ENCODE measurements at regions not wholly inside any gene's neighbourhood (a gene's known extent, or its start where the extent isn't known, plus 50 kb on each side); places are given as distances from the start of the nearest gene placed in this dataset.

- no peak for DNase-seq (ENCODE audit: low read depth in 3 of 3, low spot score in 2 of 3)
Measured at GRCh38 chr2:121038431-121038830, 246.6 kb downstream of the TFCP2L1 start.

- no peak for DNase-seq (ENCODE audit: low read depth in 3 of 3, low spot score in 2 of 3)
Measured at GRCh38 chr2:121038891-121039616, 245.9 kb downstream of the TFCP2L1 start.

- no peak for DNase-seq (ENCODE audit: low read depth in 3 of 3, low spot score in 2 of 3)
Measured at GRCh38 chr2:121039679-121040078, 245.3 kb downstream of the TFCP2L1 start.

GRCh38 chr2:121041516-121041915 is 243.5 kb downstream of the TFCP2L1 start:
- no peak for DNase-seq (ENCODE audit: low read depth in 3 of 3, low spot score in 2 of 3)

GRCh38 chr2:121043061-121043826 is 241.8 kb downstream of the TFCP2L1 start:
- no peak for DNase-seq (ENCODE audit: low read depth in 3 of 3, low spot score in 2 of 3)

GRCh38 chr2:121043827-121044222 is 241.2 kb downstream of the TFCP2L1 start:
- DNase-seq (ENCODE audit: low read depth in 3 of 3, low spot score in 2 of 3), result no peak

- DNase-seq (ENCODE audit: low read depth in 3 of 3, low spot score in 2 of 3), result no peak
Measured at GRCh38 chr2:121044412-121044811, 240.6 kb downstream of the TFCP2L1 start.

- no peak for DNase-seq (ENCODE audit: low read depth in 3 of 3, low spot score in 2 of 3)
Measured at GRCh38 chr2:121045245-121045644, 239.8 kb downstream of the TFCP2L1 start.

GRCh38 chr2:121046335-121046734 is 238.7 kb downstream of the TFCP2L1 start:
- no peak for DNase-seq (ENCODE audit: low read depth in 3 of 3, low spot score in 2 of 3)

GRCh38 chr2:121047383-121047782 is 237.6 kb downstream of the TFCP2L1 start:
- no peak for DNase-seq (ENCODE audit: low read depth in 3 of 3, low spot score in 2 of 3)

- no peak for DNase-seq (ENCODE audit: low read depth in 3 of 3, low spot score in 2 of 3)
Measured at GRCh38 chr2:121049131-121049530, 235.9 kb downstream of the TFCP2L1 start.

GRCh38 chr2:121049950-121050585 is 234.9 kb downstream of the TFCP2L1 start:
- no peak for DNase-seq (ENCODE audit: low read depth in 3 of 3, low spot score in 2 of 3)

GRCh38 chr2:121051311-121051710 is 233.7 kb downstream of the TFCP2L1 start:
- no peak for DNase-seq (ENCODE audit: low read depth in 3 of 3, low spot score in 2 of 3)

- no peak for DNase-seq (ENCODE audit: low read depth in 3 of 3, low spot score in 2 of 3)
Measured at GRCh38 chr2:121052023-121052422, 233.0 kb downstream of the TFCP2L1 start.

GRCh38 chr2:121052521-121052920 is 232.5 kb downstream of the TFCP2L1 start:
- no peak for DNase-seq (ENCODE audit: low read depth in 3 of 3, low spot score in 2 of 3)

- no peak for DNase-seq (ENCODE audit: low read depth in 3 of 3, low spot score in 2 of 3)
Measured at GRCh38 chr2:121055088-121055487, 229.9 kb downstream of the TFCP2L1 start.

GRCh38 chr2:121055501-121055900 is 229.5 kb downstream of the TFCP2L1 start:
- no peak for DNase-seq (ENCODE audit: low read depth in 3 of 3, low spot score in 2 of 3)

GRCh38 chr2:121058852-121059558 is 226.0 kb downstream of the TFCP2L1 start:
- no peak for DNase-seq (ENCODE audit: low read depth in 3 of 3, low spot score in 2 of 3)

- no peak for DNase-seq (ENCODE audit: low read depth in 3 of 3, low spot score in 2 of 3)
Measured at GRCh38 chr2:121059651-121060649, 225.1 kb downstream of the TFCP2L1 start.

- no peak for DNase-seq (ENCODE audit: low read depth in 3 of 3, low spot score in 2 of 3)
Measured at GRCh38 chr2:121061633-121062032, 223.4 kb downstream of the TFCP2L1 start.
